ENCODE measurements at regions not wholly inside any gene's neighbourhood (a gene's known extent, or its start where the extent isn't known, plus 50 kb on each side); places are given as distances from the start of the nearest gene placed in this dataset.

DNA sequence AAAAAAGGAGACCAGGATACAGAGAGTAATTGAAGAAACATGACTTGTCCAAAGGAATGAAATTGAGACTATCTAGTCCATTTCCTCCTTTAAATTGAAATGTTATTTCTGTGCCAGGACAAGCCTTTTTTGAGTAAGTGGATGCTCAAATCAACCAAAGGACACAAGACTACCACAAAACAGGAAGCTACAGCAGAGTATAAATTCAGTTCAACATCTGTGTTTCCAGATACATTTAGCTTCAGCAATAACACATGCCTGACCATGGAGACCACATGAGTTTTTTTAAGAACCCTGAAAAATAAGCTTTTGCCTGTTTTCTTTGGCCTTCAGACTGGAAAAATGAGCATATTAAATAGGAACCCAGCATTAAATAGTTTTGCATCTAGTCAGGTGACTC, 707.5 kb downstream of the ZWINT start:
- POLR2A ChIA-PET: no interaction called here
- intact Hi-C loops (cut with DNase I, micrococcal nuclease): no loop called here
- Mint-ChIP-seq H3K36me3 (ENCODE audit: low read depth) (no peaks in the 10 kb centered on the region), H3K9me3 (peaks cover 4% of the 10 kb centered on the region), H3K27ac (no peak overlapping the region), H3K27me3 (no peaks in the 10 kb centered on the region), H3K4me3 (no peak overlapping the region), H3K4me1 (ENCODE audit: low read depth) (no peaks in the 10 kb centered on the region)
- TF ChIP-seq CTCF (IDR thresholded peaks at IDR 0.05): no peak
- Histone ChIP-seq H3K4me1 (ENCODE audit: insufficient read depth, low read length) (no peaks in the 10 kb centered on the region), H3K9me3 (ENCODE audit: control insufficient read depth in 1 of 2, insufficient read depth in 1 of 2, low read length in 2 of 2) (no peaks in the 10 kb centered on the region), H3K36me3 (ENCODE audit: insufficient read depth, low read length) (no peaks in the 10 kb centered on the region), H3K4me3 (ENCODE audit: low read length) (no peak overlapping the region), H3K27me3 (ENCODE audit: control insufficient read depth in 1 of 2, insufficient read depth in 2 of 2, low read length in 2 of 2) (no peaks in the 10 kb centered on the region), H3K27ac (ENCODE audit: low read depth in 1 of 2, low read length in 2 of 2) (no peak overlapping the region)
- no peak for ATAC-seq (ENCODE audit: poor library complexity)
- CTCF ChIA-PET: no interaction called here
- no peak for DNase-seq

- no peak overlapping the region for H3K27ac Mint-ChIP-seq
- H3K4me1 Mint-ChIP-seq (ENCODE audit: low read depth): no peaks in the 10 kb centered on the region
- CTCF ChIA-PET: no interaction called here
- H3K9me3 ChIP-seq (ENCODE audit: control insufficient read depth in 1 of 2, insufficient read depth in 1 of 2, low read length in 2 of 2): peaks cover 0 to 5% of the 10 kb centered on the region in 2 experiments
- H3K27me3 Mint-ChIP-seq: no peaks in the 10 kb centered on the region
- H3K4me1 ChIP-seq (ENCODE audit: insufficient read depth, low read length): no peaks in the 10 kb centered on the region
- H3K27ac ChIP-seq (ENCODE audit: low read depth in 1 of 2, low read length in 2 of 2): no peak overlapping the region
- peaks cover 3% of the 10 kb centered on the region for H3K9me3 Mint-ChIP-seq
- intact Hi-C loops (cut with DNase I, micrococcal nuclease): no loop called here
- POLR2A ChIA-PET: no interaction called here
- no peaks in the 10 kb centered on the region for H3K36me3 ChIP-seq (ENCODE audit: insufficient read depth, low read length)
- H3K27me3 ChIP-seq (ENCODE audit: control insufficient read depth in 1 of 2, insufficient read depth in 2 of 2, low read length in 2 of 2): no peaks in the 10 kb centered on the region
- no peak for TF ChIP-seq CTCF (IDR thresholded peaks at IDR 0.05)
- no peak overlapping the region for H3K4me3 Mint-ChIP-seq
- DNase-seq (no peak), ATAC-seq (ENCODE audit: poor library complexity) (no peak)
- H3K4me3 ChIP-seq (ENCODE audit: low read length): no peak overlapping the region
- H3K36me3 Mint-ChIP-seq (ENCODE audit: low read depth): no peaks in the 10 kb centered on the region
Observed at GRCh38 chr10:55641601-55642000, 719.5 kb downstream of the ZWINT start.

- ChIA-PET CTCF (no interaction called here), POLR2A (no interaction called here)
- H3K27ac Mint-ChIP-seq: no peak overlapping the region
- H3K27me3 Mint-ChIP-seq: peaks cover 39% of the 10 kb centered on the region
- intact Hi-C loops (cut with DNase I, micrococcal nuclease): no loop called here
- Histone ChIP-seq H3K27me3 (ENCODE audit: control insufficient read depth in 1 of 2, insufficient read depth in 2 of 2, low read length in 2 of 2) (peaks cover 25 to 27% of the 10 kb centered on the region in 2 experiments), H3K4me3 (ENCODE audit: low read length) (no peak overlapping the region), H3K36me3 (ENCODE audit: insufficient read depth, low read length) (no peaks in the 10 kb centered on the region), H3K9me3 (ENCODE audit: control insufficient read depth in 1 of 2, insufficient read depth in 1 of 2, low read length in 2 of 2) (peaks cover 0 to 31% of the 10 kb centered on the region in 2 experiments), H3K4me1 (ENCODE audit: insufficient read depth, low read length) (peaks cover 3% of the 10 kb centered on the region), H3K27ac (ENCODE audit: low read depth in 1 of 2, low read length in 2 of 2) (no peak overlapping the region)
- TF ChIP-seq CTCF (IDR thresholded peaks at IDR 0.05): no peak
- no peak overlapping the region for H3K4me3 Mint-ChIP-seq
- peaks cover 7% of the 10 kb centered on the region for H3K9me3 Mint-ChIP-seq
- no peak for DNase-seq
- H3K4me1 Mint-ChIP-seq (ENCODE audit: low read depth): no peaks in the 10 kb centered on the region
- H3K36me3 Mint-ChIP-seq (ENCODE audit: low read depth): no peaks in the 10 kb centered on the region
- ATAC-seq (ENCODE audit: poor library complexity): no peak
Observed at GRCh38 chr10:55631071-55631654, 729.9 kb downstream of the ZWINT start.
